Endothelial cell of umbilical vein (primary cell): ENCODE measurements at regions not wholly inside any gene's neighbourhood (a gene's known extent, or its start where the extent isn't known, plus 50 kb on each side); places are given as distances from the start of the nearest gene placed in this dataset.

Source experiments
- BruUV-seq: library from RNA; stranded (reverse); fragments of 400-500 nt; replicated peaks from 2 replicates; lab custom pipeline; 2021; lab: Mats Ljungman, UMichigan
- CTCF ChIA-PET: fragments of 300-600, 350-600 bp; sonication (Branson Sonifier 250); formaldehyde crosslinking; loops from one replicate; lab custom pipeline; 2021; ENCODE audit warnings: antibody characterized with exemption, inconsistent platforms; lab: Charles Lee
- POLR2A ChIA-PET: fragments of 300-600, 350-600 bp; sonication (Branson Sonifier 250); formaldehyde crosslinking; loops from one replicate; lab custom pipeline; 2021; ENCODE audit warnings: antibody characterized with exemption, inconsistent platforms; lab: Charles Lee
- DNase-seq: peaks from one replicate; pipeline ENCODE4 v3.0.0-alpha.2; 2011; ENCODE audit warnings: low read depth, low spot score
- FAIRE-seq: peaks from 2 replicates; lab custom pipeline; 2011; peaks lifted over from hg19 to GRCh38; lab: Jason Lieb, UNC
- H2AFZ ChIP-seq: 2 replicates; pipeline ENCODE4 v1.6.0; 2012; ENCODE audit warnings: low read depth, low read length, control low read depth, inconsistent platforms
- H3K27ac ChIP-seq: 2 replicates; pipeline ENCODE4 v1.5.1; 2011; ENCODE audit warnings: low read depth, mild to moderate bottlenecking, control low read depth, low read length, moderate library complexity; ENCODE audit not compliant: insufficient read depth
- H3K27me3 ChIP-seq, 2 experiments: 2 replicates each; pipeline versions ENCODE4 v1.6.0 to v1.6.1; 2011; ENCODE audit warnings: low read length in 2 of 2, mixed read lengths in 1 of 2; ENCODE audit not compliant: control insufficient read depth in 2 of 2, insufficient read depth in 2 of 2
- H3K36me3 ChIP-seq, 2 experiments: 2 replicates in 1 of 2; 3 replicates in 1 of 2; pipeline ENCODE4 v1.5.1; 2011; ENCODE audit warnings: low read length in 2 of 2, mild to moderate bottlenecking in 1 of 2, moderate library complexity in 1 of 2; ENCODE audit not compliant: control insufficient read depth in 2 of 2, insufficient read depth in 2 of 2; ENCODE audit errors: extremely low read depth in 1 of 2
- H3K4me1 ChIP-seq: 3 replicates; pipeline ENCODE4 v1.5.1; 2011; ENCODE audit warnings: mild to moderate bottlenecking, low read length; ENCODE audit not compliant: control insufficient read depth, insufficient read depth; ENCODE audit errors: extremely low read depth
- H3K4me2 ChIP-seq: 2 replicates; pipeline ENCODE4 v1.6.1; 2011; ENCODE audit warnings: low read length, control low read depth, mixed read lengths; ENCODE audit not compliant: insufficient read depth
- H3K4me3 ChIP-seq, 3 experiments: fragments of 200-600 bp in 1 of 3; sonication (generic), shearing (Covaris generic) in 1 of 3; replicated peaks in 1 of 3; 2 replicates each; pipeline ENCODE4 v1.5.1; 2011 to 2016; ENCODE audit warnings: control low read depth in 3 of 3, low read length in 3 of 3, mild to moderate bottlenecking in 2 of 3, inconsistent platforms in 1 of 3, low read depth in 1 of 3, moderate library complexity in 1 of 3; ENCODE audit not compliant: insufficient read depth in 1 of 3
- H3K79me2 ChIP-seq: 2 replicates; pipeline ENCODE4 v1.6.0; 2012; ENCODE audit warnings: low read length, inconsistent platforms; ENCODE audit not compliant: control insufficient read depth, insufficient read depth
- H3K9ac ChIP-seq: replicated peaks from 2 replicates; pipeline ENCODE3; 2011; ENCODE audit warnings: low read length, control low read depth; ENCODE audit not compliant: insufficient read depth; ENCODE audit errors: extremely low read depth
- H3K9me1 ChIP-seq: replicated peaks from 3 replicates; pipeline ENCODE4 v1.6.0; 2011; ENCODE audit warnings: mild to moderate bottlenecking, low read length; ENCODE audit not compliant: control insufficient read depth, insufficient read depth; ENCODE audit errors: extremely low read depth
- H3K9me3 ChIP-seq: replicated peaks from 2 replicates; pipeline ENCODE4 v1.5.1; 2012; ENCODE audit warnings: low read length, inconsistent platforms; ENCODE audit not compliant: control insufficient read depth, insufficient read depth
- H4K20me1 ChIP-seq: replicated peaks from 2 replicates; pipeline ENCODE3; 2011; ENCODE audit warnings: mild to moderate bottlenecking, low read length; ENCODE audit not compliant: control insufficient read depth, insufficient read depth; ENCODE audit errors: extremely low read depth
- FOS ChIP-seq: IDR thresholded peaks from 2 replicates; pipeline ENCODE4 v1.6.1; 2011; ENCODE audit warnings: mild to moderate bottlenecking, low read length, moderate library complexity, borderline replicate concordance; ENCODE audit not compliant: insufficient read depth
- JUN ChIP-seq: IDR thresholded peaks from 2 replicates; pipeline ENCODE4 v1.6.1; 2011; ENCODE audit warnings: borderline replicate concordance, low read depth; ENCODE audit not compliant: insufficient read length, insufficient read depth
- POLR2A ChIP-seq: IDR thresholded peaks from 2 replicates; pipeline ENCODE4 v1.6.1; 2012; ENCODE audit warnings: low read depth, mild to moderate bottlenecking, control low read depth, low read length
- dilution Hi-C: fragments of 300-500 bp; cut with MboI; formaldehyde crosslinking; loops from one replicate; pipeline ENCODE4 v1.15.0; 2019; ENCODE audit warnings: low sequenced_read_pairs; ENCODE audit not compliant: extremely low pct_ligation_motif_present
- intact Hi-C: fragments of 100-400 bp; cut with micrococcal nuclease; formaldehyde crosslinking; loops from one replicate; pipeline ENCODE4 v1.10.0; 2022
- TF ChIP-seq, protein P1 (sequence below), 2 donors: IDR thresholded peaks; 1 replicate in 1 of 2; 2 replicates in 1 of 2; pipeline ENCODE4 v1.5.1; 2011; ENCODE audit warnings: low read length in 2 of 2, mild to moderate bottlenecking in 2 of 2, moderate library complexity in 2 of 2, control low read depth in 1 of 2, inconsistent platforms in 1 of 2, low read depth in 1 of 2; ENCODE audit not compliant: insufficient read depth in 1 of 2; ENCODE audit errors: extremely low read depth in 1 of 2

DNA sequence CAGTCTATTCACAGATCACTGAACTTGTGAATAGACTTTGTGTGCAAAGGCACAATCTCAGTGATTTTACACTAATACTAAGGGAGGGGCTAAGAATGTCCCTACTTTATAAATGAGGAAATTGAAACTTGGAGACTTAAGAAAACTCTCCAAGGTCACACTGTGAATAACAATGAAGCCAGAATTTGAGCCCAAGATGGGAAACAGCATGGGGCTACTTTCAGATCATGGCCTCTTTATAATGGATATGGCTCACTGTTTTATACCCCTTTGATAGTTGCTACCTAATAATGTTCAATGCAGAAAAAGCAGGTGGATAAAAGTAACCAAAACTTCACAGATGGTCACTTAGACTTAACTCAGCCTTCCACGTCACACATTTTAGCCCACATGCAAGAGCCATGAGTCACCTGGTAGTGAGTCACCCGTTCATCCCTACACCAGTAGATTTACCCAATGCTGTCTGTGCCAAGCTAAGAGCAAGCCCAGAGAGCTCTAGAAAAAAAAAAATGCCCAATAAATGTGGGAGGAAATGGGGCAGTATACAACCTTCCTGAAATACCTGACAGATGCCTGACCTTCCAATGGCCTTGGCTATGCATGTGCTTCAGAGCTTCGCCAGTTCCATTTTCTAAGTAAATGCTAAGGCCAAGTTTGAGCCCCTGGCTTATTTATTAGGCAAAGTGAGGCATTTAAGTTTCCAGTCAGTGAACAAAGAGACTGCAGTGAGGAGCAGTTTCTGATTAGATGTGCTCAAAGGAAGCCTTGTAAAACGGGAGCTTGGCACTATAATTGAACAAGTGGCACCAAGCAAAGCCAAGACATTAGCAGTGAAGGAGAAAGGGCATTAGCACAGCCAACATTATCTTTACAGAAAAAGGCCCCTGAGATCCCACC, 219.7 kb downstream of the TMEM114 start:
- Histone ChIP-seq H4K20me1 (no peaks in the 10 kb centered on the region), H3K9me1 (no peaks in the 10 kb centered on the region), H3K9me3 (peaks cover 11% of the 10 kb centered on the region), H3K27me3 (no peaks in the 10 kb centered on the region), H3K27ac (no peak overlapping the region), H3K4me1 (no peaks in the 10 kb centered on the region), H3K4me2 (no peak overlapping the region), H3K79me2 (no peaks in the 10 kb centered on the region), H2AFZ (no peak overlapping the region), H3K4me3 (no peak overlapping the region), H3K36me3 (no peaks in the 10 kb centered on the region), H3K9ac (no peak overlapping the region)
- dilution Hi-C loops (no loop called here), intact Hi-C loops (no loop called here)
- TF ChIP-seq POLR2A, result no peak
- TF ChIP-seq FOS, result no peak
- TF ChIP-seq, protein P1, sequence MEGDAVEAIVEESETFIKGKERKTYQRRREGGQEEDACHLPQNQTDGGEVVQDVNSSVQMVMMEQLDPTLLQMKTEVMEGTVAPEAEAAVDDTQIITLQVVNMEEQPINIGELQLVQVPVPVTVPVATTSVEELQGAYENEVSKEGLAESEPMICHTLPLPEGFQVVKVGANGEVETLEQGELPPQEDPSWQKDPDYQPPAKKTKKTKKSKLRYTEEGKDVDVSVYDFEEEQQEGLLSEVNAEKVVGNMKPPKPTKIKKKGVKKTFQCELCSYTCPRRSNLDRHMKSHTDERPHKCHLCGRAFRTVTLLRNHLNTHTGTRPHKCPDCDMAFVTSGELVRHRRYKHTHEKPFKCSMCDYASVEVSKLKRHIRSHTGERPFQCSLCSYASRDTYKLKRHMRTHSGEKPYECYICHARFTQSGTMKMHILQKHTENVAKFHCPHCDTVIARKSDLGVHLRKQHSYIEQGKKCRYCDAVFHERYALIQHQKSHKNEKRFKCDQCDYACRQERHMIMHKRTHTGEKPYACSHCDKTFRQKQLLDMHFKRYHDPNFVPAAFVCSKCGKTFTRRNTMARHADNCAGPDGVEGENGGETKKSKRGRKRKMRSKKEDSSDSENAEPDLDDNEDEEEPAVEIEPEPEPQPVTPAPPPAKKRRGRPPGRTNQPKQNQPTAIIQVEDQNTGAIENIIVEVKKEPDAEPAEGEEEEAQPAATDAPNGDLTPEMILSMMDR (IDR thresholded peaks at IDR 0.05; ENCODE audit: extremely low read depth in 1 of 2, insufficient read depth in 1 of 2, low read depth in 1 of 2, low read length in 2 of 2), result no peak
- BruUV-seq, result no TSS peak
- POLR2A ChIA-PET, result no interaction called here
- FAIRE-seq (no peak), DNase-seq (no peak)
- CTCF ChIA-PET, result no interaction called here

DNA sequence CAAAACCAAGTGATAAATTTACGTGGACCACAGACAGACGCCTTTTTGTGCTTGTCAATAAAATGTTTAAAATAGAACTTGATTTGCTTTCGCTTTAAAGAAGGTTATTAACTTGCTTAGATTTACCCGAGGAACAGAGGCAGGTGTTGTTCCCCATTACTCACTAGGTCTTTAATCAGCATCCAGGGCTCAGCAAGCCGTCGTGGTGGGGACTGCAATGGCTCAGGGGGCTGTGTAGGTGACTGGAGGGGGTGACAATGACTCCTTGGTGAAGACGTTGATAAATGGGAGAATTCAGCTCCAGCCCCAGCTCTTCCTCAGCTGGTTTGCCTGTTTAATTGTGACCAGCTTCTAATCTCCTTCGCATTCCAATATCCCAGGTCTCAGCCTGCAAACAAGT, 231.4 kb downstream of the TMEM114 start:
- BruUV-seq, result no TSS peak
- no peak for TF ChIP-seq JUN
- TF ChIP-seq FOS, result no peak
- no peak for TF ChIP-seq POLR2A

More for the DNA sequence above, 231.4 kb downstream of the TMEM114 start:
- CTCF ChIA-PET, result no interaction called here
- no peak for DNase-seq
- dilution Hi-C loops (no loop called here), intact Hi-C loops (no loop called here)
- Histone ChIP-seq H3K9ac (no peak overlapping the region), H3K79me2 (no peaks in the 10 kb centered on the region), H3K4me1 (no peaks in the 10 kb centered on the region), H3K27me3 (no peaks in the 10 kb centered on the region), H3K9me1 (no peaks in the 10 kb centered on the region), H3K4me2 (no peak overlapping the region), H3K36me3 (no peaks in the 10 kb centered on the region), H2AFZ (no peak overlapping the region), H4K20me1 (no peaks in the 10 kb centered on the region), H3K27ac (no peak overlapping the region), H3K4me3 (no peak overlapping the region), H3K9me3 (peaks cover 14% of the 10 kb centered on the region)
- POLR2A ChIA-PET, result no interaction called here
- FAIRE-seq, result no peak
